ENCODE measurements at regions not wholly inside any gene's neighbourhood (a gene's known extent, or its start where the extent isn't known, plus 50 kb on each side); places are given as distances from the start of the nearest gene placed in this dataset.

GRCh38 chr4:19051831-19052230 is 1030.3 kb upstream of the LCORL start (continued):
- TF ChIP-seq HMGXB3 (CRISPR knock-in tag; IDR thresholded peaks at IDR 0.05; ENCODE audit: borderline replicate concordance) (no peak), ZNF20 (CRISPR knock-in tag; IDR thresholded peaks at IDR 0.05) (no peak), FOXA1 (IDR thresholded peaks at IDR 0.05) (no peak), FOXA1 (CRISPR knock-in tag; IDR thresholded peaks at IDR 0.05) (no peak), EP300 (IDR thresholded peaks at IDR 0.05; ENCODE audit: low read depth in 2 of 2, low read length in 2 of 2) (no peak), EP300 (CRISPR knock-in tag; IDR thresholded peaks at IDR 0.05; ENCODE audit: borderline replicate concordance) (no peak), ZFAT (CRISPR knock-in tag; conservative IDR thresholded peaks at IDR 0.05) (no peak), KIAA2018 (CRISPR knock-in tag; IDR thresholded peaks at IDR 0.05; ENCODE audit: borderline replicate concordance) (no peak), KAT7 (CRISPR knock-in tag; IDR thresholded peaks at IDR 0.05; ENCODE audit: borderline replicate concordance) (no peak), ARNT2 (CRISPR knock-in tag; IDR thresholded peaks at IDR 0.05; ENCODE audit: low read depth) (no peak), FUBP1 (CRISPR knock-in tag; IDR thresholded peaks at IDR 0.05; ENCODE audit: borderline replicate concordance) (no peak), ZNF800 (CRISPR knock-in tag; IDR thresholded peaks at IDR 0.05) (no peak), ZNF781 (CRISPR knock-in tag; IDR thresholded peaks at IDR 0.05; ENCODE audit: borderline replicate concordance, not compliant biosample characterization) (no peak)

Measured in HepG2 (cell line).